Ovary (tissue), 7 donors: ENCODE measurements at regions not wholly inside any gene's neighbourhood (a gene's known extent, or its start where the extent isn't known, plus 50 kb on each side); places are given as distances from the start of the nearest gene placed in this dataset.
"Not testable (repeated sequence)": the region's sequence is repeated elsewhere in the genome, so short reads cannot be mapped to it uniquely, and the experiment has no call there.

Experiments
- DNase-seq, 5 donors: peaks; one replicate each; pipeline ENCODE4 v3.0.0-alpha.2; 2019 to 2020
- H3K27ac ChIP-seq, 2 donors: fragments of 200-600 bp; one replicate each; pipeline versions ENCODE4 v1.5.1 to v1.8.0; 2019 to 2022
- H3K27me3 ChIP-seq: fragments of 200-600 bp; one replicate; pipeline ENCODE4 v1.8.0; 2022
- H3K36me3 ChIP-seq: fragments of 200-600 bp; sonication (generic); one replicate; pipeline ENCODE4 v1.5.1; 2019
- H3K4me1 ChIP-seq: one replicate; pipeline ENCODE4 v1.8.1; 2013; ENCODE audit warnings: mild to moderate bottlenecking, moderate library complexity; ENCODE audit not compliant: insufficient read depth
- H3K4me3 ChIP-seq: fragments of 200-600 bp; sonication (generic); one replicate; pipeline ENCODE4 v1.5.1; 2017
- H3K9me3 ChIP-seq, 2 donors: fragments of 200-600 bp in 1 of 2; sonication (generic) in 1 of 2; one replicate each; pipeline versions ENCODE4 v1.5.1 to v1.8.1; 2013 to 2019; ENCODE audit warnings: mild to moderate bottlenecking in 1 of 2, moderate library complexity in 1 of 2
- CTCF ChIP-seq, 3 donors: fragments of 450-650 bp in 2 of 3; fragments of 200-600 bp in 1 of 3; IDR thresholded peaks; one replicate each; pipeline versions ENCODE4 v1.5.1 to v1.8.0; 2016 to 2022; ENCODE audit warnings: antibody characterized with exemption in 3 of 3, mild to moderate bottlenecking in 1 of 3
- EP300 ChIP-seq: sonication (generic); formaldehyde crosslinking; IDR thresholded peaks from one replicate; pipeline ENCODE4 v1.6.1; 2017; ENCODE audit warnings: antibody characterized with exemption
- POLR2A ChIP-seq: fragments of 450-650 bp; IDR thresholded peaks from one replicate; pipeline ENCODE4 v1.6.1; 2017; ENCODE audit warnings: antibody characterized with exemption, mild to moderate bottlenecking, moderate library complexity
- WGBS, 3 donors: extraction: QIAGEN DNeasy Blood & Tissue Kit in 1 of 3; methylation state at CpG; one replicate each; pipeline versions ENCODE4 v1.1.5 to v1.1.7; 2013 to 2017; 5-methylcytosine and 5-hydroxymethylcytosine counted together
- intact Hi-C, 4 donors: fragments of 100-400 bp; cut with DNase I; formaldehyde crosslinking; loops; one replicate each; pipeline versions ENCODE4 v1.11.0 to v1.15.1; 2022 to 2023
- donor health status: DM: no; HTN: no; CAD: no; lungs with moderate emphysema.
- donor health status: DM: no; HTN: no; CAD: no.
- donor health status: Bipolar disorder and iron deficiency.
- donor health status: DM: no; HTN: no; CAD: no.
- donor health status: DM: yes; HTN: yes; CAD: no.

DNA sequence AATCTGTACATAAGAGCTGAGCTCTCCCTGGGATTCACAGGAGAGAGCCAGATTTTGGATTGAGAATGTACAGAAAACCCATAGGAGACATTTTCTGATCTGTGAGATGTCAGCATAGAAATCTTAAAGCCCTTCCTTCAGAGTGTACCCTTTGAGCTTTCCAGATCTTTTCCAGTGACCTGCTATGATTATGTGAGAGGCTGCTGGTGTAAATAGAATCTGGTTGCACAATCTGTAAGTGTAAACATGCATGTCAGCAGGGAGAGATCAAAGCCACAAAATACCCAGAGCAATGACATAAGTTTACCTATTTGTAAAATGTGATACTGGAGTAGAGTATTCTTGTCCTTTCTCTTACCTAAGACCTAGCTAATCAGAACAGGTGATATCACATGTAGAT, 471.9 kb downstream of the FOXD4L5 start:
- H3K4me1 ChIP-seq, H3K36me3 ChIP-seq, H3K4me3 ChIP-seq, H3K27me3 ChIP-seq, intact Hi-C loops, H3K27ac ChIP-seq, H3K9me3 ChIP-seq, DNase-seq: not testable (repeated sequence)

- H3K27ac ChIP-seq, H3K4me1 ChIP-seq, H3K36me3 ChIP-seq, intact Hi-C loops, H3K4me3 ChIP-seq, H3K9me3 ChIP-seq, H3K27me3 ChIP-seq, DNase-seq: not testable (repeated sequence)
- WGBS, 3 donors, result 66 to 75% methylated on average over 2 of the region's 3 CpGs; no CpG with 5 or more reads in 1 of the 3 donors
Measured at GRCh38 chr9:64778667-64779066, 506.3 kb downstream of the FOXD4L5 start.

DNA sequence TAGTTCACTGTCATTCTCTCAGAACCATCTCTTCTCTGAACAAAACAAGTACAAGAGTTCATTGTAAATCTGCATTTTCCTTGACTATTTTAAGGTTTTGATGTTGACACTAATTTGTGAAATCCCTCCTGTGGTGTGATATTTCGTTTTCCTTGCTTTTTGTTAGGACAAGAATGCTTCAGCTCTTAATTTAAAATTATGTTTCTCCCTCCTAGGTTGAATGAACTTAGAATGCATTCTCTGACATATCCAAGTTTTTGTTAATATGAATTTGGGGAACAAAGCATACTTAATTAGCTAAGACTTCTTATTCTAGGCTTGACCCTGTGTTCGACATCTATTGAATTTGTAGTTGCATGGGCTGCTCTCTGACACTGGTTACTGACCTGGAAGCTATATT, 508.7 kb downstream of the FOXD4L5 start:
- H3K4me1 ChIP-seq, intact Hi-C loops, DNase-seq, H3K9me3 ChIP-seq, H3K27ac ChIP-seq, H3K27me3 ChIP-seq, H3K4me3 ChIP-seq, H3K36me3 ChIP-seq: not testable (repeated sequence)
- 13 to 53% (median 18%) methylated on average over 1 of the region's 2 CpGs for WGBS, 3 donors

DNA sequence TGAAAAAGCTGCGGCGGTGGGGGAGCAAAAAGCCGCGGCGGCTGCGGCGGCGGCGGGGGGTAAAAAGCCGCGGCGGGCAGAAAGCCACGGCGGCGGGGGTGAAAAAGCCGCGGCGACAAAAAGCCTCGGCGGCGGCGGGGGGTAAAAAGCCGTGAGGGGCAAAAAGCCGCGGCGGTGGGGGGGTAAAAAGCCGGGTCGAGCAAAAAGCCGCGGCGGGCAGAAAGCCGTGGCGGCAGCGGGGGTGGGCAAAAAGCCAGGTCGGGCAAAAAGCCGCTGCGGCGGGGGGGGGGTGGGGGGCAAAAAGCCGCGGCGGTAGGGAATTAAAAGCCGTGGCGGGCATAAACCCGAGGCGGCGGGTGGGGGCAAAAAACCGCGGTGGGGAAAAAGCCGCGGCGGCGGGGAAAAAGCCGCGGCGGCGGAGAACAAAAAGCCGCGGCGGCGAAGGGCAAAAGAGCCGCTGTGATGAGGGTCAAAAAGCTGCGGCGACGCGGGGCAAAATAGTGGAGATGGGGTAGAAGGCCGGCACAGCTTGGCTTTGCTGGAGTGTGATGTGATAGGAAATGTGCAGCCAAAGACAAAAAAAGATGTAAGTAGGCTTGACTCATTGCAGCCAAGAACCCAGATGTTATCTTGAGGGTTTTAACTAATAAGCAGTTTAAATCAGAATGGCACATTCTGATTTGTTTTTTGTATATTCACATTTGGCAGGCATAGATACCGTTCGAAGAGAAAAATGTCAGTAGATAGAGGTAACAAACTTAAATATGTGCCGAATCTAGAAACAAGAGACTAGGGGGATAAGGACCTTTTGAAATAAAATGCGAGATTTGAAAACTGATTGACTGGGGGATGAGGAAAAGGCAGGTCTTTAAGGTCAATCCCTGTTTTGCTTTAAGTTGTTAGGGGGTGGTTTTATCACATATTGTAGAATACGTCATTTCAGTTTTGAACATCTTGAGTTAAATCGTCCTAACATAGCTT, 509.9 kb downstream of the FOXD4L5 start:
- H3K27ac ChIP-seq, H3K4me1 ChIP-seq, H3K9me3 ChIP-seq, H3K36me3 ChIP-seq, H3K27me3 ChIP-seq, intact Hi-C loops, DNase-seq: not testable (repeated sequence)
- 4 to 23% (median 21%) methylated on average over 11 to 44 of the region's 72 CpGs for WGBS, 3 donors
- peak overlapping the region; percentile 27 for H3K4me3 ChIP-seq

DNA sequence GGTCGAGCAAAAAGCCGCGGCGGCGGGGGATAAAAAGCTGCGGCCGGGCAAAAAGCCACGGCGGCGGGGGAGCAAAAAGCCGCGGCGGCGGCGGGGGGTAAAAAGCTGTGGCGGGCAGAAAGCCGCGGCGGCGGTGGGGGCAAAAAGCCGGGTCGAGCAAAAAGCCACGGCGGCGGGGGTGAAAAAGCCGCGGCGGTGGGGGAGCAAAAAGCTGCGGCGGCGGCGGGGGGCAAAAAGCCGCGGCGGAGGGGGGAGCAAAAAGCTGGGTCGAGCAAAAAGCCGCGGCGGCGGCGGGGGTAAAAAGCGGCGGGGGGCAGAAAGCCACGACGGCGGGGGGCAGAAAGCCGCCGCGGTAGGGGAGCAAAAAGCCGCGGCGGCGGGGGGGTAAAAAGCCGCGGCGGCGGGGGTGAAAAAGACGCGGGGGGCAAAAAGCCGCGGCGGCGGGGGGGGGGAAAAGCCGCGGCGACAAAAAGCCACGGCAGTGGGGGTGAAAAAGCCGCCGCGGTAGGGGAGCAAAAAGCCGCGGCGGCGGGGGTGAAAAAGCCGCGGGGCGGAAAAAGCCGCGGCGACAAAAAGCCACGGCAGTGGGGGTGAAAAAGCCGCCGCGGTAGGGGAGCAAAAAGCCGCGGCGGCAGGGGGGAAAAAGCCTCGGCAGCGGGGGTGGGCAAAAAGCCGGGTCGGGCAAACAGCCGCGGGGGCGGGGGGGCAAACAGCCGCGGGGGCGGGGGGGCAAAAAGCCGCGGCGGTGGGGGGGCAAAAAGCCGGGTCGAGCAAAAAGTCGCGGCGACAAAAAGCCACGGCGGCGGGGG, 510.8 kb downstream of the FOXD4L5 start:
- H3K27ac ChIP-seq, H3K36me3 ChIP-seq, DNase-seq, H3K9me3 ChIP-seq, H3K27me3 ChIP-seq, H3K4me1 ChIP-seq, intact Hi-C loops: not testable (repeated sequence)
- WGBS, 3 donors, result 0% methylated on average over 3 to 17 of the region's 108 CpGs; no CpG with 5 or more reads in 1 of the 3 donors
- peak overlapping the region; percentile 27 for H3K4me3 ChIP-seq

GRCh38 chr9:64773491-64773931, 511.5 kb downstream of the FOXD4L5 start:
- no peaks in the 10 kb centered on the region for H3K9me3 ChIP-seq
- no peak overlapping the region for H3K27ac ChIP-seq
- no peak for TF ChIP-seq CTCF (IDR thresholded peaks at IDR 0.05)
- no peak for TF ChIP-seq EP300
- no peak for TF ChIP-seq POLR2A
- H3K27me3 ChIP-seq, result no peaks in the 10 kb centered on the region
- no peaks in the 10 kb centered on the region for H3K4me1 ChIP-seq
- H3K36me3 ChIP-seq, result no peaks in the 10 kb centered on the region
- DNase-seq, result no peak
- peak overlapping the region; percentile 27 for H3K4me3 ChIP-seq
- 1 to 2% (median 2%) methylated on average over 33 to 43 of the region's 59 CpGs for WGBS, 3 donors
- intact Hi-C loops, result no loop called here

DNA sequence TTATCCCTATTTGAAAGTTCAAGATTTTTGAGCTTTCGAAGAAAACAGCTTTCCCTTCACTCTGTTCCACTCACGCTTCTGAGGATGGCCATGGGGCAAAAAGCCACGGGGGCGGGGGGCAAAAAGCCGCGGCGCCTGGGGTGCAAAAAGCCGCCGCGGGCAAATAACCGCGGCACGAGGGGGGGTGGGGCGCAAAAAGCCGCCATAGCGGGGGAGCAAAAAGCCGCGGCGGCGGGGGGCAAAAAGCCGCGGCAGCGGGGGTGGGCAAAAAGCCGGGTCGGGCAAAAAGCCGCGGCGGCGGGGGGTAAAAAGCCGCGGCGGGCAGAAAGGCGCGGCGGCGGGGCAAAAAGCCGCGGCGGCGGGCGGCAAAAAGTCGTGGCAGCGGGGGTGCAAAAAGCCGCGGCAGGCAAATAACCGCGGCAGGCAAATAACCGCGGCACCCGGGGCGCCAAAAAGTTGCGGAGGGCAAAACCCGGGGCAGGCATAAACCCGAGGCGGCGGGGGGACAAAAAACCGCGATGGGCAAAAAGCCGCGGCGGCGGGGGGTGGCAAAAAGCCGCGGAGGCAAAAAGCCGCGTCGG, 512.2 kb downstream of the FOXD4L5 start:
- H3K27ac ChIP-seq, intact Hi-C loops, H3K36me3 ChIP-seq, DNase-seq, H3K9me3 ChIP-seq, H3K27me3 ChIP-seq, H3K4me3 ChIP-seq, H3K4me1 ChIP-seq: not testable (repeated sequence)
- 1 to 2% (median 2%) methylated on average over 18 to 20 of the region's 67 CpGs for WGBS, 3 donors

DNA sequence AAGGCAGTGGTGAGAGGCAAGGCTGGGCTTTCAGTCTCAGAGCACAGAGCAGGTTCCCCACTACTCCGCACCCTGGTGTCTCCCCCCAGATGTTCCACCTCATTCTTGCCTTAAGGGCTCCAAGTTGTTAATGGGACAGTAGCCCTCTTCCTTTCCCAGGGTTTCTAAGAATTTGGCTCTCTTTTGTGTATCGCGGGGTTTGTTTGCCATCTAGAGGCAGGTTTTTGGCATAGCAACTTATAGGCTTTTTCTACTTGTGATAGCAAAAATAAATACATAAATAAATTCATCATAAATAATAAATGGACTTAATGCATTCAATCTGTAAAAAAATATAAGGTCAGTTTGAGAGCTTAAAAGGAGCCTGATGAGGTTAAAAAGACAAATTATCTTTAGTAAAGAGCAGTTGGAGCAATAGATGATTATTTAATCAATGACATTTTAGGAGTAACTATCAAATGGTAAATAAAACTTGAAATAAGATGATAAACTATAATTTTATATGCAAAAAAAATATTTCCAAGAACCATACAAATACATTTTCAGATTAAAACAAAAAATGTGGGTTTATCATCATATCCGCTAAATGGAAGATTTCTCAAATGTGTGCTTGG, 512.8 kb downstream of the FOXD4L5 start:
- WGBS, 3 donors, result 0% methylated on average over 2 of the region's 4 CpGs; no CpG with 5 or more reads in 2 of the 3 donors

More for the DNA sequence above, 512.8 kb downstream of the FOXD4L5 start:
- H3K9me3 ChIP-seq, H3K4me3 ChIP-seq, H3K36me3 ChIP-seq, H3K27ac ChIP-seq, intact Hi-C loops, DNase-seq, H3K27me3 ChIP-seq, H3K4me1 ChIP-seq: not testable (repeated sequence)
